Astrocyte of the hippocampus (primary cell): ENCODE measurements at regions not wholly inside any gene's neighbourhood (a gene's known extent, or its start where the extent isn't known, plus 50 kb on each side); places are given as distances from the start of the nearest gene placed in this dataset.

Source experiments
- DNase-seq: peaks from one replicate; pipeline ENCODE4 v3.0.0; 2011; ENCODE audit warnings: low read depth, low spot score

DNA sequence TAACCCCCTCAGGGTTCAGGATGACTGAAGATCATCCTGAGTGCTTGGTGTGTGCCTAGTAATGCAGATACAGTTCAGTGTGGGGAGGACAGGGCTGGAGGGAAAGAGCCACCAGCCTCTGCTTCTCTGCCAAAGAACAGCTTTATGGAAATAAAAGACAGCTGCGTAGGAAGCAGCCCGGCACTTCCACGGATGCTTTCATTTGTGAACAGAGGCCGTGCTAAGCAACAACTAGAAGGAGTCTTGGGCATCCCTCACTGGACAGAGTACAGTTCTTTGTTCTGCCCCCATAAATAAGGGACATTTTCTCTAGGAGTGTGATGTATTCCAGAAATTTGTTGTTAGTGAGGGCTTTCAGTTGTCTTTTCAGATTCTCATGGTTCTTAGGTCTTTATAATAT is 194.8 kb upstream of the RGMA start:
- no peak for DNase-seq

DNA sequence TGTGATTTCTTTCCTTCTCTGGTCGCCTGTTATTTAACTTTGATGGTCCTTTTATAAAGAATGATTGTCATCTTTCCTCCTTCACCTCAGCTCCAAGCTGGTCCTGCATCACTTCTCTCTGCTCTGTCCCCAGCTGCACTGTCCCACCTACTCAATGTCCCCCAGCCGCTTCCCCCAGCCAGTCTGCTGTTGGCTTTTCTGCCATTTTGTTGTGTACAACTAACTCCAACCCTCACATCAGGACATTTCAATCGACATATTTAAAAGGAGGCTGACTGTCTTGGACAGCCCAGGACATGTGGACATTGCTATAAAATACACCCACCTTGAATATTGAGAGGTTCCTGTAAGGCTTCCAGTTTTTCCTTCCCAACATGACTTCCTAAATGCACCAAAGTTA is 193.8 kb upstream of the RGMA start:
- no peak for DNase-seq

DNA sequence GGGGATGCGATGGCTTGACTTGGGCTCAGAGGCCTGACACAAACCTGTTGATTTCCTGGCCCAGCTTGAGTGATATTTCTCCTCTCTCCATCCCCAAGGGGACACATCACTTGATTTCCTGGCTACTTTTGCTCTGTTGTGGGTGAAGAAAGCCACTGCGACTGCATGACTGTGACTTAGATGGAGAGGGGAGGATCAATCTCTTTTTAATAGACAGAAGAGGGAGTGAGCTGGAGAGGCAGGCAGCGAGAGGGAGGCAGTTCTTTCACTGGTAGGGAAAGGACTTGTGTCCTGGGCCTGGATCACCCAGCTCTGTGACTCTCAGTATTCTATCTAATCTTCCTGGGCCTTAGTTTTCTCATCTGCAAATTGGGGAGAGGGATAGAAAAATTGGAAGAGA is 189.8 kb upstream of the RGMA start:
- no peak for DNase-seq

DNA sequence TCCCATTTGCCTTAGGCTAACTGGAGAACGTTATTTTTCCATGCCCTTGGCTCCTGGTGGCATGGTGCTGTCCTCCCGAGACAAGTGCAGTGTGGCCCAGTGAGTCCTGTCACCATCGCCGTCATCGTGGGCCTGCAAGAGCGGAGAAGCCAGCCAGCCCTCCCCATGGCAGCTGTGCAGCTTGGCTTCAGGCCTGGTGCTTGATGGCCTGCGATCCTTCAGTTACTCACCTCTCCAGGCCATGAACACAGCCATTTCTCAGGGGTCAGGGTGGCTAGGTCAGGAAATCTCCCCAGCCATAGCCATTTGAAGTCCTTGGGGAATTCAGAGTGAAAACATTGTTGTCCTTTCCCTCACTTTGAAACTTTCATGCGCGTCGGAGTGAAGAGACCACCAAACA is 189.0 kb upstream of the RGMA start:
- no peak for DNase-seq

DNA sequence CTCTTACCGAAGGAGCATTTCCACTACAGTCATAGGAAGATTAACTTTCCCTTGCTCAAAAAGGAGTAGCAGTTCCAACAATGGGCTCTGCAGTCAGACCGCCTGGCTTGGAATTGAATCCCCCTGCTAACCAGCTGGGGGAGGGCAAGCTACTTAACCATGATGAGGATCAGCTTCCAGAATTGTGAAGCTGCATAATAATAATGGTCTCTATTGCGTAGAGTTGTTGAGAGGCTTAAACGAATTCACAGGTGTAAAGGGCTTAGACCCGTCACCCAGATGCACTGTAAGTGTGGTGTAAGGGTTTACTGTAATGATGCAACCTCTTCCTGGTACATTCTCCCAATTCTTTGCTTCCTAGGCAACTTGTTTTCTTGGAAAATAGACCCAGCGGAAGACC is 185.2 kb upstream of the RGMA start:
- DNase-seq: no peak

DNA sequence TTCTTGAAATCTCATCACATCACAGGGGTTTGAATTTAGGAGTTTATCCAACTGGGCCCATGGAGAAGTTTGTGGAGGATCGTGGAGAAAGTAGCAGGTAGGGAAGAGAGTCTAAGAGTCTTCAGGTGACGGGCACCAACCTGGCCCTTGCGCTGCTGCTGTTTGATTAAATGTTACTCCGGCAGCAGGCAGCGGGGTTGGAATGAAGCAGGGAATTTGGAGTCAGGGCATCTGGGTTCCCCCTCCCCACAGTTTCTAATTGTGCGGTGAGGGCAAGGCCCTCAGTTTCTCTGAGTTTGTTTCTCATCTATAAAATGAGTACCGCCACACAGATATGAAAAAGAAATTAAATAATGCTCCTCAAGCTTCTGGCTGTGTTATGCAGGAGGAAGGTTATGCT is 182.9 kb upstream of the RGMA start:
- DNase-seq: no peak

DNA sequence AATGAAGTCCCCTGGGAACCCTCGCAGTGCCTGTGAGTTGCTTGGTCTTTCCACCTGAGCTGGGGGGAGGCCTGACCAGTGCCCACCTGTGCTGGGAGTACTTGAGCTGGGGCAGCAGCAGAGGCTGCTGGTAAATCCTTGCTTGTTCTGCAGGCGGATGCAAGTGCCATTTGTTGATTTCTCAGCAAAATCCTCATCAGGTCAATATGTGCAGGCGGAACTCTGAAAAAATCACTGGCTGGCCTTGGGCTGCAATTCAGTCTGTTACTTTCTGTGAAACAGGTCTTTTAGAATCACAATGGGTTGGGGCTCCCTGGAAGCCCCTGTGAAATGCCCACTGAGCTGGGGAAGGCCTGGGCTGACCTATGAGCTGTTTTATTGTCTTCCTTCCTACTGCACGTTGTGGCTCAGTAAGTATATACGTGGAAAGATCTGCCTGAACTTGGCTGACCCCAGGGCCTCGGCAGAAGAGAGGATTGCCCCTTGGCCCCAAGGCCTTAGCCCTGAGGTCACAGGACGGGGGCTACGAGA is 182.0 kb upstream of the RGMA start:
- no peak for DNase-seq

DNA sequence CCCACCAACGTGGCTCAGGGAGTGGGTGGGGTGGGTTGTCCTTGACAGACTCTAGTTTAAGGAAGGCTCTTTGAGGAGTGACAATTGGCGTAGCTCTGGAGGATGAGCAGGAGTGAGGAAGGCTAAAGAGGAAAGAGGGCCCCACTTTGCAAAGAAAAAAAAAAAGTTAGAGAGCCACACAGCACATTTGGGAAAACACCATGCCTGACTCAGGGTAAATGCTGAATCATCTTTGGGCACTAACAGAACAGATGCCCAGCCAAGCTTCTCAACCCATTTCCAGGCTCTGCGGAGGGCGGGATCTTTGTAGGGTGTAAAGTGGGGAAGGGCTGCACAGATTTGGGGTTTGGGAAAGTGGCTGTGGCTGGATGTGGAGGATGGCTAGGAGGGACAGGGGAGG is 179.1 kb upstream of the RGMA start:
- no peak for DNase-seq

DNA sequence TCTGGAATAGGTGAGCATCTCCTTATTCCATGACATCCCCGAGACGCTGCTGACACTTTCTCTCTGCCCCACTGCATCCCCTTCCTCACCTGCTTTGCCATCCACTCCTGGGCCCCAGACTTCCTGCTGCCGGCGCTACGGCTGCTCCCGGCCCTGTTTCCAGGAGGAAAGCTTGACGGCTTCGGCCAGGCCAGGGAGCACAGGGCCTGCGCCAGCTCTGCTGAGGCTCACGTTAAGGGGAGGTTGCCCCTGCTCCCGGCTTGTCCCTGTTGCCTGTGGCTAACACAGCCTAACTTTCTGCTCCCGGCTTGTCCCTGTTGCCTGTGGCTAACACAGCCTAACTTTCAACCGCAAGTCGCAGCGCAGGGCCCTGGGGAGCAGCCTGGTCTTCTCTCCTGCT is 177.3 kb upstream of the RGMA start:
- DNase-seq: no peak

DNA sequence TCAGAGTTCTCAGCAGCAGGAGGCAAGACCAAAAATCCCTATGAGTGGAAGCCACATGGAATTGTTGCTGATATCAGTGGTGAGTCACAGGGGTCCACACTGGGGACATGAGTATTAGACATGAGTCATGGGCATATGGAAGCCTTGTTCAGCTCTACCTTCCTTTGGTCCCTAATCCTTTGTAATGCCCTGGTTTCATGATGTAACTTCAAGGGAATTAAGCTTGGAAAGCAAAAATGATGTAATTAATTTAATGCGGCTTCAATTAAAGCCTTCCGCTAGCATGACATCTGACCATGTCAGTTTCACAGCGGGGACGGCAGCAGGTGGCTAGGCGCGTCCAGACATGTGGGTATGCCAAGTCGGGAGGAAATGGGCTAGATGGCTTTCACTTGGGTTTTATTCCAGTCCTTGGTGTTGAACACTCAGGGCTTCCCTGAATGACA is 176.1 kb upstream of the RGMA start:
- peak; percentile 79 for DNase-seq

DNA sequence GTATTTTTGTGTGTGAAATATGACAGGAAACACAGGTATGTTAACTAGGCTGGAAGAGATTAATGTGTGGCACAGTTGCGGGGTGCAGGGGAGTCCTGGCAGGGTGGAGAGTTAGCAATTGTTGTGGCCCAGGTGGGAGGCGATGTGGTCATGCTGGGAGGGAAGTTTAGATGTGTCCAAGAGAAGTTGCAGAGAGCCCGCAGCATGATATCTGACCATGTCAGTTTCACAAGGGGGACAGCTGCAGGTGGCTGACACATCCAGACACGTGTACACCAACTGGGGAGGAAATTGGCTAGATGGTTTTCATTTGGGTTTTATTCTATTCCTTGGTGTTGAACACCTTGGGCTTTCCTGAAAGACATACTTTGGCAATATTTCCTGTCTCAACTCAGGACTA is 172.8 kb upstream of the RGMA start:
- no peak for DNase-seq

DNA sequence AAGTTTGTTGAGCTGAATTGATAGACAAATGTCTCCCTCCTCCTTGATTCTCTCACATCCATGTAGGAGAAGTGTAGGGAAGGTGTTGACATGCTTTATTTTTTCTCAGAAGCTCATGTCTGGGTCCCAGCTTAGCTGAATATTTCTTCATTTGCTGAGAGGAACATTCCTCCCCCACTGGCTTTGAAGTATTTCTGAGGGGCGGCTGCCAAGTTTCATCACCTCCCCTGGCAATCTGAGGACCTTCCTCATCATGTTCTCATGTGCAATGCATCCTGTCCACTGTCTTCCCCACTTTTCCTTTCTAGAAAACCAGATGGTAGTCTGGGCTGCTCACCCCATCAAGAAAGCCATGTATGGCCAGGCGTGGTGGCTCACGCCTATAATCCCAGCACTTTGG is 168.9 kb upstream of the RGMA start:
- no peak for DNase-seq

DNA sequence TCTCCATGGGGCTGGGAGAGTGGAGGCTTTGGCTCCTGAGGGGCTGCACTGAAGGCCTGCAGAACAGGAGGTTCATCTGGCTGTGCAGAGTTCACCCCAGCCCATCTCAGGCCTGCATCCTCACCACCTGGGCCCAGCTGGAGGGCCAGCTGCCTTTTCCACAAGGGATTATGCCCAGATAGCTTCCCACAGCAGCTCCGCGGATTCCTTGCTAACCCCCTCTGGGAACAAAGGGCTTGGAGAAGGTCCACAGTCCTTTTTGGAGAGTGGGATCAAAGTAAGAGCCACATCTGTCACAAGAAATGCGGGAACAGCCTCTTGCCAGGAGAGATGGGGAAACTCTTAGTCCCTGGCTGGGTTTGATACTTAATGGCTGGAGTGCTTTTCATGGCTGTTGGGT is 164.7 kb upstream of the RGMA start:
- DNase-seq: no peak

DNA sequence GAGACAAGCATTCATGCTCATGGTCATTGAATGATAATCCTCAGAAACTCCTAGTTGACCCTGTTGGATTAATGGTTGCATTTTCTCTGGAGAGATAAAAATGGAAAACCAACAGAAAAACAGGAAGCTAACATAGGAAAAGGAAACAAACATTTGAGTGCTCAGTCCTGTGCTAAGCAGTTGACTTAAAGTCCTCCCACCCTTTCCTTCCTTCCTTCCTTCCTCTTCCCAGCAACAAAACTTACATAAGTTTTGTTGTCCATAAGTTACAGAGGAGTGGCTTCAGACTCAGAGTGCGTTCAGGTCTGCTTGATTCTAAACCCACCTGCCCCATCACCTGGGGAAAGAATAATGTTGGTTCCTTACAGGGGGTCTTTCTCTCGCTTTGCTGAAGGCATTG is 163.8 kb upstream of the RGMA start:
- no peak for DNase-seq

DNA sequence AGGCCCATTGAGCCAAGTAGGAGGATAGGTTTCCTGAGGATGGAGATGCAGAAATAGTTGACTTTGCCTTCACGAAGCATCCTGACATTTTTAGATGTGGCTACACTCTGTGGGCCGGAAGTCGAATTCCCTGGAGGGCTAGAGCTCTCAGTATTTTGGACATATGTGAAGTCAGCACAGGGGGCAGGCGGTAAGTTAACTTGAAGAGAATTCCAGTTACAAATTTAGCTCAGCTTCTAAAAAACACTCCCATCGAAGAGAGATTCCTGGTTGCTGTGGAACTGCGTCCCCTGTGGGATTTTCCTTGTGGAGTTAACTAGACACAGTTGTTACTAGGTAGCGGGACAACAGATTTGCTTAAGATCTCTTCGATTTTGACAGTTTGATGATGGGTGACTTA is 161.9 kb upstream of the RGMA start:
- no peak for DNase-seq

DNA sequence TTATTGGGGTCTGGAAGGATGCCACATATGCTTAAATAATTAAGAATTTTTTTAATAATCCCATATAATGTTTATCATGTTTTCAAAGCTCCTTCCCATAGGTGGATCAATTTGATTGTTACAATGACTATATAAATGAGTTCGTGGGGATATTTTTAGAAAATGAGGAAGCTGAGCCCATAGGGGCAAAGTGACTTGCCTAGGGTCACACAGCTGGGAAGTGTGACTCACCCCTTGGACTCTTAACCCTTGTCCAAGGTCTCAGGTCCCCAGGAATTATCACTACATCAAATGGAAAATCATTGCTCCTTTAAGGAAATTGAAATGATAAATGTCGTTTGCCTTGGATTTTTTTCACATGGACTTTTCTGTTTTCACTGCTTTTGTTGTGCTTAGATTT is 161.2 kb upstream of the RGMA start:
- DNase-seq: no peak

DNA sequence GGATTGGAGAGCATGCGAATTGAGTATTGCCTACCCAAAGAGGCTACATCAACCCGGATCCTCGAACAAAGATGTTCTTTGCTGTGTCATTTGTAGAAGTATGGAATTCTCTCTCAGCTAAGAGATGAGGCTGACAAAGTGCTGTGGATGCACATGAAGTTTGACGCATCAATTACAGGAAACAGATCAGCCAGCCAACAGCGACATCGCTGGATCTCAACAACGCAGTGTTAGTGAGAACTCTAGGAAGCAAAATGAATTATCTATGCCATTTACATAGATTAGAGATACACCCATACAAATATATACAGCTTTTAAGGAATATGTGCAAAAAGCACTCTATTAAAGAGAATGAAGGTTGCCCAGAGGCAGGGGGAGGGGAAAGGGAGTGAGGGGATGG is 160.6 kb upstream of the RGMA start:
- no peak for DNase-seq

DNA sequence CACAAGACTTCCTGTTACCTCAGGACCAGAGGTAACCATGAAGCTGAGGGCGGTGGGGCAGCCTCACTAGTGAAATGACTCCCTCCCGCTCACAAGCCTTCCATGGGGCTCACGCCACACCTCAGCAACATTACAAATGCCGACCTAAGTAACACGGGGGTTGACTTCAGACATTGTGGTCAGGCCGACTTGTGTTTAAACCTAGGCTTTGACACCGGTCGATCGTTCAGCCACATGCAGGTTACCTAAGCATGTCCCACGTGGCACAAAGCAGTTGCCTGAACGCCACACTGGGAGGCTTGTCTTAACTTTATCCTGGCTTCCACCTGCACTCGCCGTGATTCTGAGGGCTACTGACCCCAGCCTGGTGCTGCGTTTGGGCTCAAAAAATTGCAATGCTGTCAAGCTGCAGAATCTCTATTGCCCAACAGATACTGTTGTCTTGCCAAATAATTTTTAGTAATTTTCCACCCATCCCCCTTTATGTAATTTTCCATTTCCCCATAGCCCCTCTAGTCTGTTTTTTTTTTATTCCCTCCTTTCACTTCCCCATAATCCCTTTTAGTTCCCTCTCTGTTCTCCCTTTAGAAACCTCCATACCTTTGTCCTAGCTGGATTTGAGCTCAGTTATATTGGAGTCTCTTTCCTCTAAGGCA is 158.6 kb upstream of the RGMA start:
- DNase-seq: no peak

DNA sequence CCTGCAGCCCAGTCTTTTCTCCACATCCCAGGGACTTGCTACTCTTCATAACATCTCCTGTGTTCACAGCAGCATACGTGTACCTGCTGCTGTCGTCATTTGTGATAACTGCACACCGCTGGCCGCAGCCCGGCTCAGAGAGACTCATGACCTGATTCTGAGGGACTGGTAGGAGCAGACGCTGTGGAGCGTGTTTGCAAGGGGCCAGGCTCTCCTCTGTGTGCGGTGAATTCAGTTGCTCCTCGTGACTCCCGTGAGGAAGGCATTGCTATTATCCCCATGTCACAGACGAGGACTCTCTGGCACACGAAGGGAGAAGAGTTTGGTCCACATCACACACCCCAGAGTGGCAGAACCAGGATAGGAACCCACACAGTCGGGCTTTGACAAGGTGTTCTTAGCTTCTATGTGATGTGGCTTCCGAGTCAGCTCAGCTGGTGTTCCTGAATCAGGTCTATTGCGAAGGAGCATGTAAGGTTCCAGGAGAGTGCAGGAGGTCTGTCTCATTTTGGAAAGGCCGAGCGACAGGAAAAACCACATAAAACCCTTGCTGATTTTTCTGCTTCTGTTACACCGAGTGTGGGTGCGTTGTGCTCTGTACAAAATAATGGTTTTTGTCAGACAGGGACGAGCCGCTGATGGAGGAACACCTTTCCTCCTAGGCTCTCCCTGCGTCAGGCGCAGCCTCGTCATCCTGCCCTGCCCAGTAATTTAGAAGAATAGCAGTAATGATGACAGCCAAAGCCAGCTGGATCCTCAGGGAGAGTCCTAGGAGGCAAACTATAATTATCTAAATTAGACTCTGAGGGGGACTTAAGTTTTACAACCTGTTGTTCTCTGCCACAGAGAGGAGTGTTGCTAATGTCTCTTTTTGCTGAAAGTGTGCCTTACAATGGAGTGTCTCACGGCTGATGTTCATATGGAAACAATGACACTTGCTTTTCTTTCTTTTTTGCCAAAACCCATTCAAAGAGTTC is 157.5 kb upstream of the RGMA start:
- DNase-seq: no peak

DNA sequence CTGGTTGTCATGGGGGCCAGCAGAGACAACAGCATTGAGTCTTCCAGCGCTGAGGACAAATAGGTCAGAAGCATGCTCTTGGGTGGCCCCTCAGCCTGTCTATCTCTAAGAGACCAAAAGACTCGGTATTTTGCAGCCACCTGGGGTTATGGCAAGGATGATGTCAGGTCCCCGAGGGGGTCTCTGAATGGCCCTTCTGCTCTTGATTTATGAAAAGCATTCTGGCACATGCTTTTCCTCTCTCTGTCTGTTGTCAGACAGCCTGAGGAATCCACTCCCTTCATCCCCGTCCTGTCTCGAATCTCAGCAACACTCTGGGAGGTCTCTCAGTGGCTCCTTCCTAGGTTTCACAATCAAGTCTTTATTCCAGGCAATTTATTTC is 156.6 kb upstream of the RGMA start:
- no peak for DNase-seq

DNA sequence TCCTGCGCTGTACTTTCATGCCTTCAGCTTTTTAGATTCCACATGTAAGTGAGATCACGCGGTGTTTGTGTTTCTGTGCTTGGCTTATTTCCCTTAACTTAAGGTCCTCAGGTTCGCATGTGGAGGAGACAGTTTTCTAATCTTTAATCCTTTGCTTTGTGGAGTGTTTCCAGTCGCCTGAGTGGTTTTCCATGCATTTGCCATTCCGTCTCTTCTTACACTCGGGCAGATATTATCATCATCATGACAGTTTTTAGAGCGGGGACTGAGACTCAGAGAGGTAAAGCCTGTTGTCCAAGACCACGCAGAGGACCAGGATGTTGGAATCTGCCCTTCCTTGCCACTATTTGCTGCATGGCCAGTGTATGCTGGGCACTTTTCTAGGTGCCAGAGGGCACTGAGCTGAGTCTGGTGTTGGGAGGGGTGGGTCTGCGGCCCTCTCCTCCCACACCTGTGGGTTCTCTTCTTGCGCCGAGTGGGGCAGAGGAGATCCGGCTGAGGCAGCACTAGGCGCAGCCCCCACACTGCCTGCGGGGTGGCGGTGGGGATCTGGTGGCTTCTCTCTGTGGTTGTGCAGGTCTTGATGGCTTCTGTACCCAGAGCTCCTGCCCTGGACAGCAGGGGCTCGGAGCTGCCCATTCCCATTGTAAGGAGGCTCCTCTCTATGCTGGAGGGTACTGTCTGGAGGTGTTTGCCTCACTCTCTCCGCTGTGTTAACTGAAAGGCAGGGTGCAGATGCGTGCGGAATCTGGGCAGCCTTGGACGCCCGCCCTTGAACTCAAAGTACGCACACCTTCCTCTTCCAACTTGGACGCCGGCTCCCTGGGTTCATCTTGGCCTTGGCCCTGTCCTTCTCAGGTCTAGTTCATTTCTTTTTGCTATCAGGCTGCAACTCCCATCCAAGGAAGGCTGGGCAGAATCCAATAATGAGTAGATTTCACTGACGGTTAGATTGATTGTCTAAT is 156.0 kb upstream of the RGMA start:
- DNase-seq: no peak

DNA sequence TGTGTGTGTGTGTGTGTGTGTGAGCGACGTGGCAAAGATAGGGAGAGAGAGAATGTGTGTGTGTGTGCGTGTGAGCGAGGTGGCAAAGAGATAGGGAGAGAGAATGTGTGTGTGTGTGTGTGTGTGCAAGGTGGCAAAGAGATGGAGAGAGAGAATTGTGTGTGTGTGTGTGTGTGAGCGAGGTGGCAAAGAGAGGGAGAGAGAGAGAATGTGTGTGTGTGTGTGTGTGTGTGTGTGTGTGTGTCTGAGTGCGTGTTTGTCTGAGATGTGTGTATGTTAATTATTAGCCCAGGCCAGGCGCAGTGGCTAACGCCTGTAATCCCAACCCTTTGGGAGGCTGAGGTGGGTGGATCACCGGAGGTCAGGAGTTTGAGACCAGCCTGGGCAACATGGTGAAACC is 154.6 kb upstream of the RGMA start:
- DNase-seq: no peak
